ENCODE measurements at regions not wholly inside any gene's neighbourhood (a gene's known extent, or its start where the extent isn't known, plus 50 kb on each side); places are given as distances from the start of the nearest gene placed in this dataset.

DNA sequence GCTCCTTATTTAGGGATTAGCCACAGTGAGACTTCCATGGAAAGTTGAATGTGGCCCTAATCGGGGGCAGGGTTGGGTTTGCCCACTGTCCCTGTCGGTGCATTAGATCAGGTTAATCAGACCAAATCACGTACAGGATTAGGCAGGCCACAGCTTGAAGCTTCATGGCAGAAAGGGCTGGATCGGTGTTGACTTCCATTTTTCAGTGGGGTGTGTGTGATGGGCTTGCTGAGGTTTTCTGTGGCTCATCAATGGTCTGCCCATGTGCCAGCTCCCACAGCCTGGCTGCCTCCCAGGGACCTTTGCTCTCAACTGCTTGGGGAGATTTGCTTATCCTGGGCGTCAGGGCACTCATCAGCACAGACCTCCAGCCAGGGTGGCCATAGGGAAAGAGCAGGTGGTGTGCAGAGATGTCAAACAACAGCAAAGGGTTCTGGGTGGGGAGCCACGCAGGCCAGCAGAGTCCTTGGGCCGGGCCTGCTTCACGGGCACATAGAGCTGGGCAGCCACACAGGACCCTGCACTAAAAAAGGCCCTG, 130.7 kb downstream of the TFAP2C start:
- TF ChIP-seq TARDBP (IDR thresholded peaks at IDR 0.05) (no peak), BHLHE40 (IDR thresholded peaks at IDR 0.05; ENCODE audit: borderline replicate concordance) (no peak), ZNF384 (IDR thresholded peaks at IDR 0.05) (no peak), ELF4 (IDR thresholded peaks at IDR 0.05) (no peak), FOXM1 (IDR thresholded peaks at IDR 0.05; ENCODE audit: borderline replicate concordance) (no peak), SUZ12 (IDR thresholded peaks at IDR 0.05) (no peak), ARNT (IDR thresholded peaks at IDR 0.05) (no peak)

Measured in HEK293T (cell line).